IMR-90 (cell line): ENCODE measurements at regions not wholly inside any gene's neighbourhood (a gene's known extent, or its start where the extent isn't known, plus 50 kb on each side); places are given as distances from the start of the nearest gene placed in this dataset.

Source experiments
- ATAC-seq: fragments of 200-7000 bp; cut with Tn5 transposase; 2 replicates; pipeline ENCODE4 v1.9.1; 2020; ENCODE audit warnings: low read depth, mild to moderate bottlenecking, moderate library complexity
- BruUV-seq: library from RNA; stranded (reverse); fragments of 400-500 nt; replicated peaks from 2 replicates; lab custom pipeline; 2021; lab: Mats Ljungman, UMichigan
- CTCF ChIA-PET: fragments of 300-600 bp; formaldehyde crosslinking; extraction: SDS; loops from one replicate; lab custom pipeline; 2021; ENCODE audit warnings: antibody characterized with exemption; lab: Yijun Ruan, JAX
- POLR2A ChIA-PET: fragments of 300-600 bp; sonication (Branson Sonifier 250); formaldehyde crosslinking; loops from one replicate; lab custom pipeline; 2022; ENCODE audit warnings: antibody characterized with exemption; ENCODE audit not compliant: unreplicated experiment; lab: Charles Lee
- DNase-seq: peaks from one replicate; pipeline ENCODE4 v3.0.0; 2013
- H2AFZ ChIP-seq: replicated peaks from 2 replicates; pipeline ENCODE3; 2013; ENCODE audit warnings: low read length, mild to moderate bottlenecking; ENCODE audit not compliant: poor library complexity
- H2AK5ac ChIP-seq: 2 replicates; pipeline ENCODE4 v1.6.1; 2013; ENCODE audit warnings: low read depth, low read length, inconsistent platforms
- H2AK9ac ChIP-seq: replicated peaks from 2 replicates; pipeline ENCODE3; 2013; ENCODE audit warnings: mild to moderate bottlenecking, low read depth, low read length, moderate library complexity; ENCODE audit not compliant: poor library complexity
- H2BK120ac ChIP-seq: 2 replicates; pipeline ENCODE4 v1.6.1; 2013; ENCODE audit warnings: low read depth, low read length, inconsistent platforms
- H2BK15ac ChIP-seq: 3 replicates; pipeline ENCODE4 v1.6.1; 2013; ENCODE audit warnings: low read depth, low read length, inconsistent platforms
- H2BK20ac ChIP-seq: 2 replicates; pipeline ENCODE4 v1.6.1; 2013; ENCODE audit warnings: low read depth, mild to moderate bottlenecking, inconsistent platforms, low read length, moderate library complexity
- H2BK5ac ChIP-seq: 2 replicates; pipeline ENCODE4 v1.6.1; 2013; ENCODE audit warnings: mild to moderate bottlenecking, low read depth, low read length, inconsistent platforms; ENCODE audit not compliant: poor library complexity, severe bottlenecking
- H3K14ac ChIP-seq: replicated peaks from 2 replicates; pipeline ENCODE4 v1.6.1; 2013; ENCODE audit warnings: low read depth, low read length, inconsistent platforms
- H3K18ac ChIP-seq: 2 replicates; pipeline ENCODE4 v1.6.1; 2013; ENCODE audit warnings: low read depth, low read length, control low read depth
- H3K23ac ChIP-seq: 2 replicates; pipeline ENCODE4 v1.6.1; 2013; ENCODE audit warnings: low read depth, low read length, inconsistent platforms
- H3K27ac ChIP-seq: 2 replicates; pipeline ENCODE4 v1.5.1; 2013; ENCODE audit warnings: mild to moderate bottlenecking, control low read depth, low read length; ENCODE audit not compliant: insufficient read depth
- H3K27me3 ChIP-seq: 2 replicates; pipeline ENCODE4 v1.6.1; 2013; ENCODE audit warnings: low read length; ENCODE audit not compliant: control insufficient read depth, insufficient read depth
- H3K36me3 ChIP-seq: 2 replicates; pipeline ENCODE4 v1.6.1; 2013; ENCODE audit warnings: low read length, mixed read lengths; ENCODE audit not compliant: control insufficient read depth, insufficient read depth
- H3K4ac ChIP-seq: 2 replicates; pipeline ENCODE4 v1.6.1; 2013; ENCODE audit warnings: low read depth, low read length, inconsistent platforms
- H3K4me1 ChIP-seq: 2 replicates; pipeline ENCODE4 v1.6.1; 2013; ENCODE audit warnings: low read length, mixed read lengths; ENCODE audit not compliant: control insufficient read depth, insufficient read depth
- H3K4me2 ChIP-seq: 2 replicates; pipeline ENCODE4 v1.6.1; 2013; ENCODE audit warnings: low read depth, mild to moderate bottlenecking, control low read depth, low read length, moderate library complexity
- H3K4me3 ChIP-seq: 2 replicates; pipeline ENCODE4 v1.5.1; 2013; ENCODE audit warnings: low read depth, mild to moderate bottlenecking, control low read depth, low read length, moderate library complexity; ENCODE audit not compliant: insufficient read depth
- H3K56ac ChIP-seq: 2 replicates; pipeline ENCODE4 v1.6.1; 2013; ENCODE audit warnings: low read length, inconsistent platforms; ENCODE audit not compliant: insufficient read depth; ENCODE audit errors: extremely low read depth
- H3K79me1 ChIP-seq, 2 experiments: 2 replicates each; pipeline ENCODE4 v1.6.1; 2013; ENCODE audit warnings: low read length in 2 of 2, inconsistent platforms in 1 of 2, low read depth in 1 of 2
- H3K9ac ChIP-seq: 2 replicates; pipeline ENCODE4 v1.6.1; 2013; ENCODE audit warnings: low read depth, low read length, control low read depth
- H3K9me1 ChIP-seq: 2 replicates; pipeline ENCODE4 v1.6.1; 2013; ENCODE audit warnings: low read length, inconsistent platforms; ENCODE audit not compliant: insufficient read depth
- H3K9me3 ChIP-seq: 2 replicates; pipeline ENCODE4 v1.6.1; 2013; ENCODE audit warnings: low read length; ENCODE audit not compliant: control insufficient read depth, insufficient read depth
- H4K20me1 ChIP-seq: 2 replicates; pipeline ENCODE4 v1.6.1; 2013; ENCODE audit warnings: low read length, inconsistent platforms; ENCODE audit not compliant: insufficient read depth
- H4K5ac ChIP-seq: 2 replicates; pipeline ENCODE4 v1.6.1; 2013; ENCODE audit warnings: mild to moderate bottlenecking, low read depth, low read length, control low read depth
- H4K8ac ChIP-seq, 2 experiments: 2 replicates each; pipeline ENCODE4 v1.6.1; 2013; ENCODE audit warnings: low read depth in 2 of 2, low read length in 2 of 2, control low read depth in 1 of 2, inconsistent platforms in 1 of 2
- H4K91ac ChIP-seq: 2 replicates; pipeline ENCODE4 v1.6.1; 2013; ENCODE audit warnings: low read depth, low read length, inconsistent platforms; ENCODE audit not compliant: insufficient read depth
- CEBPB ChIP-seq: IDR thresholded peaks from 2 replicates; pipeline ENCODE4 v1.6.1; 2012; ENCODE audit warnings: low read depth, low read length, improper control_type of control experiment
- MAZ ChIP-seq: IDR thresholded peaks from 2 replicates; pipeline ENCODE4 v1.6.1; 2012; ENCODE audit warnings: low read depth, mild to moderate bottlenecking, low read length, improper control_type of control experiment, moderate library complexity, borderline replicate concordance
- NFE2L2 ChIP-seq: fragments of 150-350 bp; IDR thresholded peaks from 2 replicates; pipeline ENCODE4 v1.6.1; 2016; ENCODE audit warnings: low read depth, mild to moderate bottlenecking, low read length
- RAD21 ChIP-seq: IDR thresholded peaks from 2 replicates; pipeline ENCODE4 v1.6.1; 2012; ENCODE audit warnings: low read length, improper control_type of control experiment
- RCOR1 ChIP-seq: IDR thresholded peaks from 2 replicates; pipeline ENCODE4 v1.6.1; 2012; ENCODE audit warnings: mild to moderate bottlenecking, low read length, improper control_type of control experiment; ENCODE audit not compliant: insufficient replicate concordance
- RFX5 ChIP-seq: IDR thresholded peaks from 2 replicates; pipeline ENCODE4 v1.8.0; 2012; ENCODE audit warnings: low read depth, mild to moderate bottlenecking, low read length, moderate library complexity
- WGBS, 2 experiments: methylation state at CpG; one replicate each; pipeline versions ENCODE4 v1.1.5 to v1.1.7; 2013; ENCODE audit warnings: missing lambda C conversion rate in 2 of 2; ENCODE audit not compliant: insufficient read length in 1 of 2; ENCODE audit errors: extremely low coverage in 2 of 2; 5-methylcytosine and 5-hydroxymethylcytosine counted together
- dilution Hi-C: fragments of 300-500 bp; cut with HindIII; formaldehyde crosslinking; loops from one replicate; pipeline ENCODE4 v1.14.3; 2018; ENCODE audit warnings: low sequenced_read_pairs; ENCODE audit not compliant: unreplicated experiment
- in situ Hi-C: fragments of 300-500 bp; cut with MboI; formaldehyde crosslinking; loops from 3 replicates; pipeline ENCODE4 v1.14.3; 2019; ENCODE audit warnings: low sequenced_read_pairs, inconsistent platforms, mixed read lengths
- intact Hi-C: fragments of 100-400 bp; cut with micrococcal nuclease; formaldehyde crosslinking; loops from 2 replicates; pipeline ENCODE4 v1.10.0; 2022
- TF ChIP-seq, protein P1 (sequence below): fragments of 150-350 bp; IDR thresholded peaks from 2 replicates; pipeline ENCODE4 v1.6.1; 2016; ENCODE audit warnings: low read depth, mild to moderate bottlenecking, low read length, moderate library complexity, borderline replicate concordance

DNA sequence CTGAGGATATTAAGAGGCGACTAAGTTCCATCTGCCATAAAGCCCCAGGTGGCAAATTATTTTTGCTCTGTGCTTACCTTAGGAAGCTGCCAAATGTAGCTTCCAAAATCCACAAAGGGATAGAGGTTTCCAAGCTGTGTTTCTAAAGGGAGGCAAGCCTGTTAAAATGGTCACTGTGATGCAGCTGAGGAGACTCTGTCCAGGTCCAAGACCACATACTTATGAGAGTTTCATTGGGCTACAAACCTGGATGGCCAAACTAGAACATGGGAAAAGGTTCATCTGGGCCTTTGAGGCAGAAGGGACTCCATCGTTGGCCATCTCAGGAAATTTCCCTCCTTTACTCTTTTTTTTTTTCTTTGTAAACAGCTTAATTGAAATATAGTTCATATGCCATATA lies 306.9 kb upstream of the FGF13 start:
- no peak overlapping the region for H4K91ac ChIP-seq
- no peak overlapping the region for H2BK20ac ChIP-seq
- intact Hi-C loops: no loop called here
- H3K27me3 ChIP-seq: no peaks in the 10 kb centered on the region
- in situ Hi-C loops: no loop called here
- TF ChIP-seq RAD21: no peak
- TF ChIP-seq CEBPB: no peak
- TF ChIP-seq, protein P1, sequence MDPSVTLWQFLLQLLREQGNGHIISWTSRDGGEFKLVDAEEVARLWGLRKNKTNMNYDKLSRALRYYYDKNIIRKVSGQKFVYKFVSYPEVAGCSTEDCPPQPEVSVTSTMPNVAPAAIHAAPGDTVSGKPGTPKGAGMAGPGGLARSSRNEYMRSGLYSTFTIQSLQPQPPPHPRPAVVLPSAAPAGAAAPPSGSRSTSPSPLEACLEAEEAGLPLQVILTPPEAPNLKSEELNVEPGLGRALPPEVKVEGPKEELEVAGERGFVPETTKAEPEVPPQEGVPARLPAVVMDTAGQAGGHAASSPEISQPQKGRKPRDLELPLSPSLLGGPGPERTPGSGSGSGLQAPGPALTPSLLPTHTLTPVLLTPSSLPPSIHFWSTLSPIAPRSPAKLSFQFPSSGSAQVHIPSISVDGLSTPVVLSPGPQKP: no peak
- no peak for TF ChIP-seq NFE2L2
- TF ChIP-seq RFX5: no peak
- TF ChIP-seq RCOR1: no peak
- TF ChIP-seq MAZ: no peak
- H3K56ac ChIP-seq: no peak overlapping the region
- no peak overlapping the region for H2BK5ac ChIP-seq
- H3K79me1 ChIP-seq: no peaks in the 10 kb centered on the region
- dilution Hi-C loops: no loop called here
- H2BK120ac ChIP-seq: no peak overlapping the region
- no peaks in the 10 kb centered on the region for H3K9me1 ChIP-seq
- H3K14ac ChIP-seq: no peak overlapping the region
- H3K9me3 ChIP-seq: peaks cover 3% of the 10 kb centered on the region; the same call in 1 of the 2 replicates
- no peak overlapping the region for H2AK9ac ChIP-seq
- no peak overlapping the region for H3K4me3 ChIP-seq
- ATAC-seq: no peak
- H3K4me2 ChIP-seq: no peak overlapping the region
- CTCF ChIA-PET: no interaction called here
- H3K36me3 ChIP-seq: no peaks in the 10 kb centered on the region
- POLR2A ChIA-PET: no interaction called here
- H4K5ac ChIP-seq: no peak overlapping the region
- H3K27ac ChIP-seq: no peak overlapping the region
- BruUV-seq: no TSS peak
- no peak for DNase-seq
- no peaks in the 10 kb centered on the region for H3K4me1 ChIP-seq
- no CpG with 5 or more reads among the region's 2 CpGs for WGBS, 2 experiments
- H3K9ac ChIP-seq: no peak overlapping the region
- H3K4ac ChIP-seq: no peak overlapping the region
- H2BK15ac ChIP-seq: no peak overlapping the region
- H4K8ac ChIP-seq: no peak overlapping the region
- no peak overlapping the region for H2AK5ac ChIP-seq
- no peaks in the 10 kb centered on the region for H4K20me1 ChIP-seq
- no peak overlapping the region for H3K18ac ChIP-seq
- no peak overlapping the region for H3K23ac ChIP-seq
- no peak overlapping the region for H2AFZ ChIP-seq
